CD4-positive, alpha-beta T cell treated with Interleukin-2 at 100 ng/mL for 4 hours (primary cell): ENCODE measurements at regions not wholly inside any gene's neighbourhood (a gene's known extent, or its start where the extent isn't known, plus 50 kb on each side); places are given as distances from the start of the nearest gene placed in this dataset.

ENCODE experiments used
- DNase-seq: peaks from one replicate; pipeline ENCODE4 v3.0.0-alpha.2; 2020; ENCODE audit warnings: low spot score

DNA sequence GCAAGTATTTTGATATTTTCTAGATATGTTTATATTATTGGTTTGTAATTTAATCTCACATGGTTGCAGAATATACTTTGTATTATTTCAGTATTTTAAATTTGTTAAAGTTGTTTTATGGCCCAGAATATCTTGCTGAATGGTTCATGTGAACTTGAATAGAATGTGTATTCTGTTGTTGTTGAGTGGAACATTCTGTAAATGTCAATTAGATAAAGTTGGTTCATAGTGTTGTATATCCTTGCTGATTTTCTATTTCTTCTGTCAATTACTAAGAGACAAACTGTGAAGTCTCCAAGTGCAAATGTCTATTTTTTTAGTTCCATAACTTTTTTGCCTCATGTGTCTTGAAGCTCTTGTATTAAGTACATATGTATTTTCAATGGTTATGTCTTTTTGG lies 411.7 kb downstream of the NPIPA7 start:
- DNase-seq: no peak

DNA sequence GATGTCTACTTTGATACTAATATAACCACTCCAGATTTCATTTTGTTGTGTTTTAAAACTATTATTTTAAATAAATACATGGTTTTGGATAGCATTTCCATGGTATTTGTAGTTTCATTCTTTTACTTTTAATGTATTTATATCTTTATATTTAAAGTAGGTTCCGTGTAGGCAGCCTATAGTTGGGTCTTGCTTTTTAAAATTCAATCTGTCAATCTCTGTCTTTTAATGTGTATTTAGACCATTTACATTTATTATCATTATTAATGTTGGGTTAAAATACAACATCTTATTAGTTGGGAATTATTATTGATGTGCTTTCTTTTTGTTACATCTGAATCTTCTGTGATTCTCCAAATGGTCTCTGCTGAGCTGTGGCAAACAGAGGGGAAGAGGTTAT lies 412.1 kb downstream of the NPIPA7 start:
- DNase-seq: no peak

DNA sequence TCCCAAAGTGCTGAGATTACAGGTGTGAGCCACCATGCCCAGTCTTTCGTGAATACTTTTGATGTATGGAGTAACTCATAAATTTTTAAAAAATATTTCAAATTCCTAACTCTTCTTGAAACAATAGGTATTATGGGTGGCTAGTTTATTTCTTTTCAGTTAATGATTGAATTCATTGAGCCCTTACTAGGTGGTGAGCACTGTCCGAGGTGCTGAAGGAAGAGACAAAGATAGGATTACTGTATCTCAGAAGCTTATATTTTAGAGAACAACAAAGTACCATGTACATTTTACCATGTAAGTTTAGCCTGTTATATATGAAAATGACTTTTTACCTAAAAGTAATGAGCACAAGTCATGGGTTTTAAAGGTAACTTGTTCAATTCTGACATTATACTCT lies 418.3 kb downstream of the NPIPA7 start:
- DNase-seq: no peak

DNA sequence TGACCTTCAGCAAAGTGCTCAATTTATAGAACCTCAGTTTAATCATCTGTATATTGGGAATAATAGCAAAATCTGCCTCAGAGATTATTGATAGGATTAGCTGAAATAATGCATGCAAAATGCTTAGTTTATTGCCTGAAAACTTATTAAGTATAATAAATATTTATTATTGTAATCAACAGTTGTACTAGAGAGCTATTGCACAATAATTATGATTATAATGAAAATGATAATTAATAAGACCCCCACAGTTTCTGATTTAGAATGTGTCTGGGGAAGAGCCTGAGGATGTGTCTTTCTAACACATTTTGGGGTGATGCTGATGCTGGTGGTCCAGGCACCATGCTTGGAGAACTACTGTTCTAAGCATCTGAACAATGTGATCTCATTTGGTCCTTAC lies 419.6 kb downstream of the NPIPA7 start:
- no peak for DNase-seq

GRCh38 chr16:16805809-16806208 lies 426.9 kb downstream of the NPIPA7 start:
- no peak for DNase-seq

GRCh38 chr16:16815641-16816040 lies 436.7 kb downstream of the NPIPA7 start:
- no peak for DNase-seq

- no peak for DNase-seq
Observed at GRCh38 chr16:16817196-16817595, 438.3 kb downstream of the NPIPA7 start.

DNA sequence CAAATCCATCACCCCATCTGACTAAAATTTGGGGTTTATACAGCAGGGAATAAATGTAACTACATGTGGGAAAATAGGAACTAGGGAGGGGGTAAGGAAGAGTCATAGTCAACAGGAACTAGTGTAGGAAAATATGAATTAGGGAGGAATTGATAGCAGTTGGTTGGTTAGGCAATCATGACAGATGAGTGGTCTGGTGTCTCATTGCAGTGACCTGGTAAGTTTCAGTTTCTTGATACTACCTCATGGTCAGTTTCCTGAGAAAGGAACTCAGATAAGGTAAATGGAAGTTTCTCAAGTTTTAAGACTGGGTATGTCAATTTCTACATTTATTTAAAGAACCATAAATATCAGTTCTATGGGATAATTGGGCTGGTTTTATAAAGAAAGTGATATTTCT lies 442.3 kb downstream of the NPIPA7 start:
- no peak for DNase-seq

- DNase-seq: no peak
Observed at GRCh38 chr16:16828913-16829398, 450.0 kb downstream of the NPIPA7 start.

- DNase-seq: no peak
Observed at GRCh38 chr16:16830401-16830800, 451.5 kb downstream of the NPIPA7 start.

DNA sequence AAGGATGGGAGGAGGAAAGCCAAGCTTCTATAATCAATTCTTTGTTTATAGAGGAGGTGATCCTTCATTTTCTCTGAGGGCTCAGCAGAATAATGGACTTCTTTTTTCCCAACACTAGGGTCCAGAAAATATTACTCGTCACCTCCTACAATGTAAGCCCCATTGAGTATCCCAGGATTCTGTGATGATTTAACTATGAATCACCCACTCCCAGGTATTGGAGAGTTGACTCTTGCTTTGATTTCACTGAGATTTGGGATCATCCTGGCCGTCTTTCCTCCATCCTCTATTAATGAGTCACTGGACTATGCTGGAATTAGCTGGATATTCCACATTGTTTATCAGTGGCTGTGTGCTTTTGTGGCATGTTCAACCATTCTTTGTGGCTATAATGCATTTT lies 452.0 kb downstream of the NPIPA7 start:
- no peak for DNase-seq

GRCh38 chr16:16833165-16833564 lies 454.2 kb downstream of the NPIPA7 start:
- DNase-seq: no peak

DNA sequence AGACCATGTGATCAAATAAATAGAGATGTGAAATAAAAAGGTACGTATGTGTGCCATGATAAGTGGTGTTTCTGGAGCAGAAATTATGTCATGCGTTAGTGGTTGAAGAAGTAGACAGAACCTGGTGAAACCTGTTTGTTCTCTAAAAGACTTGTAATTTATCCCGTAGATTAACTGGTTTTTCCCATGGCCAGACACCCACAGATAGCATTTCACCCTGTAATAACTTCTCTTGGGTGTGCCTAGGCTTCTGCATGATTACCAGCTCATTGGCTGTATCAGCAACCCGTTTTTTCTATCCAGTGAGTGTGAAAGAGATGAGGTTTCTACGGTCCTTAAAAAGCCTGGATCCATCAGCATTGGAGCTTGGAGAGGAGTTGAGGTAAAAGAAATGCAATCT lies 471.3 kb downstream of the NPIPA7 start:
- no peak for DNase-seq

GRCh38 chr16:16857012-16857411 lies 478.1 kb downstream of the NPIPA7 start:
- no peak for DNase-seq

GRCh38 chr16:16857603-16858283 lies 478.8 kb downstream of the NPIPA7 start:
- no peak for DNase-seq

GRCh38 chr16:16861546-16861945 lies 482.6 kb downstream of the NPIPA7 start:
- DNase-seq: peak; percentile 40

- no peak for DNase-seq
Observed at GRCh38 chr16:16863672-16864071, 484.7 kb downstream of the NPIPA7 start.

DNA sequence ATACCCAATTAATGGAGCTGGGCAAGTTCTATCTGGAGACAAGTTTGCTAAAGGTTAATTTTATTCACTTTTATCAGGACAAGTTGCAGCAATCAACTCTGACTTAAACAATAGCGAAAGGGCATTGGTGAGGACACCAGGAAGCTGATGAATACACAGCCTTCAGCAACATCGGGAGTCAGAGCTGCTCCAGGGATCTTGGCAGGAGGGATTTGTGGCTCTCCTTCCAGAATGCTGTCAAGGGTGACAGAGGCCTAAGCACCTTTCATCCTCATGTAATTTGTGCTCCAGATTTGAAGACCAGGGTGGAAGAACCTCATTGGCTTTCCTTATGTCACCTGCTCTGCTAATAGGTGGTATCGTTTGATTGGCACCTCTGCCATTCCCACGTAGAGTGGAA lies 485.6 kb downstream of the NPIPA7 start:
- no peak for DNase-seq

GRCh38 chr16:16865374-16865773 lies 486.4 kb downstream of the NPIPA7 start:
- no peak for DNase-seq

DNA sequence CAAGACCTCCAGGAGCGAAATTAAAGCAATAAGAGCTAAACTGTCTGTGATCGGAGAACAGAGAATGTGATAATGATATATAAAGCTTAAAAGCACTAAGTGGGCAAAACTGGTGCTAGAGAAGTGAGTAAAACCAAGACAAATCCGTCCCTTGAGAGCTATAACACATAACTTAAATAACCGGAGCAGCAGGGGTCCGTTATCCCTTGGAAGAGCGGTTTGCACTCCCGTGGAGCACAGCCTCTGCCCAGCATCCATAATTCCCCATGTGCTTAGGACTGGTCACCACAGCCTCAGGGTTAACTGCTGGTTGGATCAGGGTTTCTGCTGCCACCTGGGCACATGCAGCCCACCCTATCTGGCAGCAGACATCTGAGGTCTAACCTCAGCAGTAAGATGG lies 489.0 kb downstream of the NPIPA7 start:
- DNase-seq: no peak

DNA sequence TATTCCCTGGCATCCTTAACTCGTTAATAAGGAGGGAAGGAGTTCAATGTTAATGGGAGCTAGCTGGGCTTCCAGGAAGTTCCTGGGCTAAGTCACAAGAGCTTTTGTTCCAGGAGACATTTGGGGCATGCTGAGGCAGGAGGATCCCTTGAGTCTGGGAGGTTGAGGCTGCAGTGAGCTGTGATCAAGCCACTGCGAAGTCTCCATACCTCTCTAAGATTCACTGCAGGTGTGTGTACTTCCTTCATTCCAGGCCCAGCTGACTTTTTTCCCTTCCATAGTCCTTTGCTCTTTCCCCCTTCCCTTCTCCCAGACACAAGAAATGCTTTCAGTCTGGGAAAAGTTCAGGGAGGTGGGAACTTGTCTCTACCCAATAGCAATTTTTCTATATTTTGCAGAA lies 489.8 kb downstream of the NPIPA7 start:
- no peak for DNase-seq

DNA sequence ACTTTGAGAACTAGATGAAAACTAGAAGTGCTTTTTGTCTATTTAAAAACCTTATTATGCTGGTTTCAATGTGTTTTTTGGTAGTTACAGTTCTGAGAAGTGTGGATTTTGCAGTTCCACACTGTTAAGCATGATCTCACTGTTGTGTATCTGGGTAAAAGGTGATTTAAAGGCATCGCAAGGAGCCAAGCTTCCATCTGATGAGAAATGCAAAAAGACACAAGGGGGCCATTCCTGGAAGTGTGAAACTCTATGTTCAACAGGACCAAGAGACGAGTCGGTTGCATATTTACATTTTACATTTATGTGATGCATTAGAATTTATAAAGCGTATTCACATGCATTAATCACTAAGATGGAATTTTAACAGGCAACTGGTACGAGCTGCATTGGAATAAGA lies 490.8 kb downstream of the NPIPA7 start:
- no peak for DNase-seq

DNA sequence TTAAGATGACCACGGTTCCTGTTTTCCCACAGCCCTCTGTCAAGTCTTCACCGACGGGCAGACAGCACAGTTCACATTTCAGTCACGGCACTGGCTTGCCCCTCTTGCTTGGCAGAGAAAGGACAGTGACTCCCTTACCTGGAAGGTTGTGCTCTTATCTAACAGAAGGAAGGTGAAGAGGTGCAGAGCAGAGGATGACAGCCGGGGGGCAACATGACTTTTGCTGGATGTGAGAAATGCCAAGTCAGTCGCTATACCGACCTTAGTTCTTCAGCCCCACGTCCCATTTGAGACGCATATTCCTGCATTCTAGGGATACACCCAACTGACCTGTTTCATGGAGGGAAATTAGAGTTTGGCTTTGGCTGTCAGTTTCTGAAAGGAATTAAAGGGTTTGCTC lies 492.3 kb downstream of the NPIPA7 start:
- DNase-seq: no peak

DNA sequence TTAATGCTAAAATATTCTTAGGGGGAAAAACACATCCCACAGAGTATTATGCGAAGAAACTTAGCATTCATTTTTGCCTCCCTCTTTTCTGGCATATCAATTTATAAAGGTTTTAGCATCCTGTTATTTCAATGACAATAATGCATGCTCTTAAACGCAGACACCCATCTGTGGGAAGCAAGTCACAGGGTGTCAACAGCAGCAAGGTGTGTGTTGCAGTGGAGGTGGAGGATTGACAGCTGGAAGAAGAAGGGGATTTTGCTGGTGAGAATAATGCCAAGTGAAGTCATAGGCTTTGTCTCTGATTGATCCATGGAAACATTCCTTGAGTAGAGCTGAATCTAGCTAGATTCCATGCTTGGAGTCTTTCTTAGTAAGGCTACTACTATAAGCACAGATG lies 498.1 kb downstream of the NPIPA7 start:
- DNase-seq: no peak
